HEK293 (cell line): ENCODE measurements at regions not wholly inside any gene's neighbourhood (a gene's known extent, or its start where the extent isn't known, plus 50 kb on each side); places are given as distances from the start of the nearest gene placed in this dataset.

Experiments
- CTCF ChIA-PET: fragments of 350-600 bp; formaldehyde crosslinking; extraction: SDS; loops from one replicate; lab custom pipeline; 2021; ENCODE audit warnings: antibody characterized with exemption; lab: Yijun Ruan, JAX
- POLR2A ChIA-PET: fragments of 300-600 bp; formaldehyde crosslinking; extraction: SDS; loops from one replicate; lab custom pipeline; 2020; ENCODE audit warnings: antibody characterized with exemption, inconsistent platforms; lab: Yijun Ruan, JAX
- H3K27ac ChIP-seq: fragments of 200-500 bp; sonication (Bioruptor generic); 2 replicates; pipeline ENCODE4 v1.5.1; 2014; ENCODE audit warnings: low read depth, low read length, control low read depth, inconsistent platforms; ENCODE audit errors: extremely low read depth
- H3K36me3 ChIP-seq, 2 experiments: fragments of 200-500 bp in 1 of 2; sonication (Bioruptor generic) in 1 of 2; 1 replicate in 1 of 2; 2 replicates in 1 of 2; pipeline ENCODE4 v1.5.1; 2014 to 2017; ENCODE audit warnings: inconsistent platforms in 2 of 2, low read length in 2 of 2; ENCODE audit not compliant: control insufficient read depth in 2 of 2, insufficient read depth in 1 of 2
- H3K4me1 ChIP-seq: fragments of 200-500 bp; sonication (Bioruptor generic); 2 replicates; pipeline ENCODE4 v1.5.1; 2014; ENCODE audit warnings: mild to moderate bottlenecking, low read length, inconsistent platforms; ENCODE audit not compliant: control insufficient read depth, insufficient read depth
- H3K4me3 ChIP-seq: 2 replicates; pipeline ENCODE4 v1.5.1; 2011; ENCODE audit warnings: low read depth, mild to moderate bottlenecking, control low read depth, low read length, moderate library complexity
- H3K9me3 ChIP-seq: fragments of 200-500 bp; sonication (Bioruptor generic); 2 replicates; pipeline ENCODE4 v1.5.1; 2014; ENCODE audit warnings: low read depth, low read length, inconsistent platforms; ENCODE audit not compliant: control insufficient read depth, insufficient read depth
- CTCF ChIP-seq: fragments of 450-650 bp; formaldehyde crosslinking; IDR thresholded peaks from 2 replicates; pipeline ENCODE4 v1.5.1; 2016; ENCODE audit warnings: missing biosample characterization, missing genetic modification characterization
- FEZF1 ChIP-seq: fragments of 450-650 bp; formaldehyde crosslinking; IDR thresholded peaks from 2 replicates; pipeline ENCODE4 v1.5.1; 2016; ENCODE audit warnings: missing biosample characterization, missing genetic modification characterization
- HOXC10 ChIP-seq: sonication (generic); formaldehyde crosslinking; IDR thresholded peaks from 2 replicates; pipeline ENCODE4 v1.8.1; 2023; ENCODE audit warnings: mild to moderate bottlenecking, missing genetic modification reagents
- RBAK ChIP-seq: fragments of 450-650 bp; formaldehyde crosslinking; IDR thresholded peaks from 2 replicates; pipeline ENCODE4 v1.5.1; 2016; ENCODE audit warnings: missing biosample characterization, missing genetic modification characterization
- SP7 ChIP-seq: fragments of 450-650 bp; formaldehyde crosslinking; IDR thresholded peaks from 2 replicates; pipeline ENCODE4 v1.5.1; 2016; ENCODE audit warnings: missing biosample characterization, missing genetic modification characterization
- ZBTB11 ChIP-seq: fragments of 450-650 bp; formaldehyde crosslinking; conservative IDR thresholded peaks from 2 replicates; pipeline ENCODE4 v1.5.1; 2016; ENCODE audit warnings: low read depth, missing biosample characterization, missing genetic modification characterization
- ZBTB49 ChIP-seq: fragments of 450-650 bp; formaldehyde crosslinking; IDR thresholded peaks from 2 replicates; pipeline ENCODE4 v1.5.1; 2016; ENCODE audit warnings: missing biosample characterization, missing genetic modification characterization, low read depth
- ZNF112 ChIP-seq: fragments of 450-650 bp; formaldehyde crosslinking; IDR thresholded peaks from 2 replicates; pipeline ENCODE4 v1.5.0; 2017; ENCODE audit warnings: missing biosample characterization, missing genetic modification characterization
- ZNF18 ChIP-seq: fragments of 450-650 bp; formaldehyde crosslinking; IDR thresholded peaks from 2 replicates; pipeline ENCODE4 v1.5.1; 2016; ENCODE audit warnings: missing biosample characterization, missing genetic modification characterization
- ZNF2 ChIP-seq: fragments of 450-650 bp; formaldehyde crosslinking; IDR thresholded peaks from 2 replicates; pipeline ENCODE4 v1.5.1; 2016; ENCODE audit warnings: missing biosample characterization, missing genetic modification characterization
- ZNF23 ChIP-seq: fragments of 450-650 bp; formaldehyde crosslinking; IDR thresholded peaks from 2 replicates; pipeline ENCODE4 v1.5.1; 2016; ENCODE audit warnings: missing biosample characterization, missing genetic modification characterization, borderline replicate concordance
- ZNF366 ChIP-seq: fragments of 450-650 bp; formaldehyde crosslinking; conservative IDR thresholded peaks from 2 replicates; pipeline ENCODE4 v1.5.1; 2016; ENCODE audit warnings: missing biosample characterization, missing genetic modification characterization
- ZNF473 ChIP-seq: fragments of 450-650 bp; formaldehyde crosslinking; IDR thresholded peaks from 2 replicates; pipeline ENCODE4 v1.5.1; 2017; ENCODE audit warnings: missing biosample characterization, missing genetic modification characterization
- ZNF518A ChIP-seq: fragments of 450-650 bp; formaldehyde crosslinking; conservative IDR thresholded peaks from 2 replicates; pipeline ENCODE4 v1.5.1; 2016; ENCODE audit warnings: low read depth, missing biosample characterization, missing genetic modification characterization
- ZNF521 ChIP-seq: fragments of 450-650 bp; formaldehyde crosslinking; IDR thresholded peaks from 2 replicates; pipeline ENCODE4 v1.5.1; 2017; ENCODE audit warnings: missing biosample characterization, mild to moderate bottlenecking, missing genetic modification characterization
- ZNF639 ChIP-seq: fragments of 450-650 bp; formaldehyde crosslinking; IDR thresholded peaks from 2 replicates; pipeline ENCODE4 v1.5.1; 2016; ENCODE audit warnings: missing biosample characterization, missing genetic modification characterization
- ZNF645 ChIP-seq: fragments of 450-650 bp; formaldehyde crosslinking; IDR thresholded peaks from 2 replicates; pipeline ENCODE4; 2016; ENCODE audit warnings: missing biosample characterization, missing genetic modification characterization
- ZNF660 ChIP-seq: fragments of 450-650 bp; IDR thresholded peaks from 2 replicates; pipeline ENCODE4 v1.5.1; 2018; ENCODE audit warnings: missing biosample characterization, mild to moderate bottlenecking, missing genetic modification characterization

GRCh38 chr1:165988817-165989216, 161.4 kb downstream of the UCK2 start:
- H3K4me3 ChIP-seq: no peak overlapping the region
- no peaks in the 10 kb centered on the region for H3K9me3 ChIP-seq
- ChIA-PET CTCF (interaction anchor here (0.8 to 1.7 kb wide), 2 partner anchors 41 to 64 kb away, joined by 3 to 5 read pairs; no protein-coding TSS in a partner anchor), POLR2A (interaction anchor here (0.6 kb wide), 1 partner anchor 178 kb away, joined by 3 read pairs; the partner anchor contains the start of gene FAM78B)
- H3K4me1 ChIP-seq: no peaks in the 10 kb centered on the region
- H3K27ac ChIP-seq: no peak overlapping the region
- no peaks in the 10 kb centered on the region for H3K36me3 ChIP-seq
- TF ChIP-seq ZNF639: no peak
- no peak for TF ChIP-seq FEZF1 (tag by site-specific recombination)
- no peak for TF ChIP-seq ZBTB11 (tag by site-specific recombination)
- no peak for TF ChIP-seq ZNF645 (tag by site-specific recombination)
- TF ChIP-seq ZNF23: no peak
- TF ChIP-seq SP7 (tag by site-specific recombination): no peak
- no peak for TF ChIP-seq ZBTB49
- no peak for TF ChIP-seq ZNF2
- TF ChIP-seq ZNF18 (tag by site-specific recombination): no peak
- TF ChIP-seq ZNF521 (tag by site-specific recombination): no peak
- no peak for TF ChIP-seq ZNF473 (tag by site-specific recombination)
- no peak for TF ChIP-seq ZNF660
- no peak for TF ChIP-seq ZNF366 (tag by site-specific recombination)
- no peak for TF ChIP-seq RBAK (tag by site-specific recombination)
- TF ChIP-seq CTCF (tag by site-specific recombination): no peak
- TF ChIP-seq HOXC10: no peak
- no peak for TF ChIP-seq ZNF518A (tag by site-specific recombination)
- no peak for TF ChIP-seq ZNF112 (tag by site-specific recombination)
